ENCODE measurements at regions not wholly inside any gene's neighbourhood (a gene's known extent, or its start where the extent isn't known, plus 50 kb on each side); places are given as distances from the start of the nearest gene placed in this dataset.

- TF ChIP-seq SNAI2 (CRISPR knock-in tag; IDR thresholded peaks at IDR 0.05) (no peak), PPARA (CRISPR knock-in tag; IDR thresholded peaks at IDR 0.05; ENCODE audit: borderline replicate concordance) (no peak), ISL1 (CRISPR knock-in tag; IDR thresholded peaks at IDR 0.05) (no peak), ARNTL (CRISPR knock-in tag; IDR thresholded peaks at IDR 0.05; ENCODE audit: borderline replicate concordance, low read depth) (no peak), TSHZ2 (CRISPR knock-in tag; IDR thresholded peaks at IDR 0.05) (no peak), TCF4 (CRISPR knock-in tag; IDR thresholded peaks at IDR 0.05; ENCODE audit: borderline replicate concordance) (no peak), ZFP30 (CRISPR knock-in tag; IDR thresholded peaks at IDR 0.05) (no peak)
- ATAC-seq: no peak
Measured at GRCh38 chr11:56916162-56916561, 72.6 kb upstream of the OR5AK2 start.

GRCh38 chr11:56911312-56911711, 77.4 kb upstream of the OR5AK2 start:
- ATAC-seq: no peak
- no peak for TF ChIP-seq ZFP30 (CRISPR knock-in tag; IDR thresholded peaks at IDR 0.05)
- TF ChIP-seq ISL1 (CRISPR knock-in tag; IDR thresholded peaks at IDR 0.05): no peak
- TF ChIP-seq ZNF565 (CRISPR knock-in tag; conservative IDR thresholded peaks at IDR 0.05; ENCODE audit: low read depth): no peak
- TF ChIP-seq ESRRG (CRISPR knock-in tag; IDR thresholded peaks at IDR 0.05): no peak
- TF ChIP-seq BACH2 (CRISPR knock-in tag; IDR thresholded peaks at IDR 0.05; ENCODE audit: borderline replicate concordance): no peak

GRCh38 chr11:56910785-56911184, 77.9 kb upstream of the OR5AK2 start:
- ATAC-seq: no peak
- TF ChIP-seq CSDC2 (CRISPR knock-in tag; IDR thresholded peaks at IDR 0.05): no peak
- no peak for TF ChIP-seq GLIS3 (CRISPR knock-in tag; IDR thresholded peaks at IDR 0.05)
- TF ChIP-seq PATZ1 (CRISPR knock-in tag; IDR thresholded peaks at IDR 0.05; ENCODE audit: borderline replicate concordance): no peak
- TF ChIP-seq ZNF565 (CRISPR knock-in tag; conservative IDR thresholded peaks at IDR 0.05; ENCODE audit: low read depth): no peak
- no peak for TF ChIP-seq TCF4 (CRISPR knock-in tag; IDR thresholded peaks at IDR 0.05; ENCODE audit: borderline replicate concordance)
- no peak for TF ChIP-seq ARNTL (CRISPR knock-in tag; IDR thresholded peaks at IDR 0.05; ENCODE audit: borderline replicate concordance, low read depth)
- TF ChIP-seq ZC3H10 (CRISPR knock-in tag; IDR thresholded peaks at IDR 0.05): no peak
- TF ChIP-seq BACH2 (CRISPR knock-in tag; IDR thresholded peaks at IDR 0.05; ENCODE audit: borderline replicate concordance): no peak
- TF ChIP-seq TSHZ2 (CRISPR knock-in tag; IDR thresholded peaks at IDR 0.05): no peak
- no peak for TF ChIP-seq ZFP3 (CRISPR knock-in tag; IDR thresholded peaks at IDR 0.05)
- TF ChIP-seq POU6F1 (CRISPR knock-in tag; IDR thresholded peaks at IDR 0.05; ENCODE audit: borderline replicate concordance, low read depth): no peak
- no peak for TF ChIP-seq ZNF70 (CRISPR knock-in tag; IDR thresholded peaks at IDR 0.05)
- no peak for TF ChIP-seq CREB5 (CRISPR knock-in tag; IDR thresholded peaks at IDR 0.05; ENCODE audit: low read depth)
- no peak for TF ChIP-seq OSR1 (CRISPR knock-in tag; IDR thresholded peaks at IDR 0.05)
- no peak for TF ChIP-seq ZFP30 (CRISPR knock-in tag; IDR thresholded peaks at IDR 0.05)
- no peak for TF ChIP-seq ESRRG (CRISPR knock-in tag; IDR thresholded peaks at IDR 0.05)
- no peak for TF ChIP-seq CSRNP3 (CRISPR knock-in tag; IDR thresholded peaks at IDR 0.05)
